Fibroblast of the aortic adventitia (primary cell): ENCODE measurements at regions not wholly inside any gene's neighbourhood (a gene's known extent, or its start where the extent isn't known, plus 50 kb on each side); places are given as distances from the start of the nearest gene placed in this dataset.

Experiments used
- DNase-seq: peaks from one replicate; pipeline ENCODE4 v3.0.0-alpha.2; 2010; ENCODE audit warnings: low read depth
- H3K4me3 ChIP-seq: 2 replicates; pipeline ENCODE4 v1.5.1; 2011; ENCODE audit warnings: low read depth, mild to moderate bottlenecking, control low read depth, low read length, moderate library complexity
- CTCF ChIP-seq: IDR thresholded peaks from 2 replicates; pipeline ENCODE4 v1.5.1; 2011; ENCODE audit warnings: mild to moderate bottlenecking, low read length, control low read depth, inconsistent platforms; ENCODE audit not compliant: insufficient read depth

- TF ChIP-seq CTCF: no peak
- H3K4me3 ChIP-seq: no peak overlapping the region
- DNase-seq: no peak
Observed at GRCh38 chr1:219472596-219472995, 140.3 kb downstream of the ZC3H11B start.

GRCh38 chr1:219467524-219467923, 145.4 kb downstream of the ZC3H11B start:
- no peak overlapping the region for H3K4me3 ChIP-seq
- TF ChIP-seq CTCF: no peak
- DNase-seq: peak; percentile 66

- DNase-seq: peak; percentile 53
- H3K4me3 ChIP-seq: no peak overlapping the region
- no peak for TF ChIP-seq CTCF
Observed at GRCh38 chr1:219466766-219467165, 146.1 kb downstream of the ZC3H11B start.

GRCh38 chr1:219465212-219466093, 147.5 kb downstream of the ZC3H11B start:
- H3K4me3 ChIP-seq: no peak overlapping the region
- no peak for TF ChIP-seq CTCF
- DNase-seq: peak; percentile 84

- no peak overlapping the region for H3K4me3 ChIP-seq
- TF ChIP-seq CTCF: no peak
- peak; percentile 43 for DNase-seq
Observed at GRCh38 chr1:219463636-219464035, 149.3 kb downstream of the ZC3H11B start.

GRCh38 chr1:219461981-219462400, 150.9 kb downstream of the ZC3H11B start:
- no peak for DNase-seq
- no peak for TF ChIP-seq CTCF
- H3K4me3 ChIP-seq: no peak overlapping the region
